ENCODE measurements at regions not wholly inside any gene's neighbourhood (a gene's known extent, or its start where the extent isn't known, plus 50 kb on each side); places are given as distances from the start of the nearest gene placed in this dataset.
"Not testable (repeated sequence)": the region's sequence is repeated elsewhere in the genome, so short reads cannot be mapped to it uniquely, and the experiment has no call there.

GRCh38 chr12:82529101-82529500, 157.6 kb upstream of the TMTC2 start:
- no peak for DNase-seq

- DNase-seq, result no peak
These were observed 156.8 kb upstream of the TMTC2 start for GRCh38 chr12:82529954-82530353.

GRCh38 chr12:82530394-82530793, 156.3 kb upstream of the TMTC2 start:
- DNase-seq, result no peak

- no peak for DNase-seq
These were observed 153.4 kb upstream of the TMTC2 start for GRCh38 chr12:82533341-82533740.

- no peak for DNase-seq
These were observed 149.3 kb upstream of the TMTC2 start for GRCh38 chr12:82537436-82537835.

- no peak for DNase-seq
These were observed 132.2 kb upstream of the TMTC2 start for GRCh38 chr12:82554529-82554928.

GRCh38 chr12:82555699-82556098, 131.0 kb upstream of the TMTC2 start:
- no peak for DNase-seq

GRCh38 chr12:82565966-82566365, 120.7 kb upstream of the TMTC2 start:
- DNase-seq, result no peak

- no peak for DNase-seq
These were observed 119.0 kb upstream of the TMTC2 start for GRCh38 chr12:82567688-82568087.

GRCh38 chr12:82574191-82574590, 112.5 kb upstream of the TMTC2 start:
- no peak for DNase-seq

- no peak for DNase-seq
These were observed 108.0 kb upstream of the TMTC2 start for GRCh38 chr12:82578725-82579124.

- DNase-seq, result no peak
These were observed 103.0 kb upstream of the TMTC2 start for GRCh38 chr12:82583756-82584155.

GRCh38 chr12:82593143-82593542, 93.6 kb upstream of the TMTC2 start:
- DNase-seq, result no peak

- DNase-seq, result no peak
These were observed 92.8 kb upstream of the TMTC2 start for GRCh38 chr12:82593901-82594396.

GRCh38 chr12:82595941-82596340, 90.8 kb upstream of the TMTC2 start:
- DNase-seq, result no peak

GRCh38 chr12:82596483-82596882, 90.2 kb upstream of the TMTC2 start:
- no peak for DNase-seq

GRCh38 chr12:82600379-82600778, 86.3 kb upstream of the TMTC2 start:
- DNase-seq, result peak; percentile 15

- not testable (repeated sequence) for DNase-seq
These were observed 83.1 kb upstream of the TMTC2 start for GRCh38 chr12:82603647-82604046.

- no peak for DNase-seq
These were observed 81.6 kb upstream of the TMTC2 start for GRCh38 chr12:82605115-82605514.

GRCh38 chr12:82608706-82609105, 78.0 kb upstream of the TMTC2 start:
- peak; percentile 56 for DNase-seq

GRCh38 chr12:82609234-82609914, 77.3 kb upstream of the TMTC2 start:
- DNase-seq, result no peak

GRCh38 chr12:82619644-82620043, 67.1 kb upstream of the TMTC2 start:
- DNase-seq, result no peak

GRCh38 chr12:82620917-82621316, 65.8 kb upstream of the TMTC2 start:
- DNase-seq, result no peak

- no peak for DNase-seq
These were observed 61.2 kb upstream of the TMTC2 start for GRCh38 chr12:82625523-82625922.

GRCh38 chr12:82627799-82628198, 58.9 kb upstream of the TMTC2 start:
- peak; percentile 5 for DNase-seq
